ENCODE measurements at regions not wholly inside any gene's neighbourhood (a gene's known extent, or its start where the extent isn't known, plus 50 kb on each side); places are given as distances from the start of the nearest gene placed in this dataset.

DNA sequence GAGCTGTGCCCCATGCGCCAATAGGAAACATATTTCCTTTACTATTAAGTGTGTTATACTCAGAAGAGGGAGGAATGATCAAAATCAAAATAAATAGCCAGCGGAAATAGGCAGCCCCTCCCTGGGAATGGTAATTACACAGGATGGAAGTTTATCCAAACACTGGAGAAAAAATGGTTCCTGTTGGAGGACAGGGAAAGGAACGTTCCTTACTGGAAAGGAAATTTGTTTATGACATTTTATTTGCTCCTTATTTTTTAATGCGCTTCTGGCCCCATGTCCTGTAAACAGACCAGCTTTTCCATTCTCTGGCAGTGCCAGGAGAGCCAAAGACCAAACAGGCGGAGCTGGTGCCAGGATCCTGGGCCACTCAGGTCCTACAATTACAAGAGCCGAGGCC is 273.7 kb downstream of the SOX9 start:
- no peak for DNase-seq

DNA sequence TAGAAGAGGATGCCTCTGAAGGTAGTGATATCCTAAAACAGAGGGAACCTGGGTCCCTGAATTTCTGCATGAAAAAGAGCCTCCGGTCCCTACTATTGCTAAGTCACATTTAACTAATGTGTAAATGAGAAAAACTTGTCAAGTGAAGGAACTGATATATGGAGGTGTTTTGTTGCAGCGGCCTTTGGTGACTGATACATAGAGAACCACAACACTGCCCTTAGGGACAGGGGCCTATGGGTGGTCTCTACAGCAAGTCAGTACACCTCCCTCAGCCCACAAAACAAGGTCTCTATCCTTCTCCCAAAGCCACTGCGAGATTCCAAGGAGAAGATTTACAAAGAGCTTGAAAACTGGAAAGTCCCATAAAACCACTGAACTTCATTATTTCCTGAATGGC is 275.3 kb downstream of the SOX9 start:
- no peak for DNase-seq

DNA sequence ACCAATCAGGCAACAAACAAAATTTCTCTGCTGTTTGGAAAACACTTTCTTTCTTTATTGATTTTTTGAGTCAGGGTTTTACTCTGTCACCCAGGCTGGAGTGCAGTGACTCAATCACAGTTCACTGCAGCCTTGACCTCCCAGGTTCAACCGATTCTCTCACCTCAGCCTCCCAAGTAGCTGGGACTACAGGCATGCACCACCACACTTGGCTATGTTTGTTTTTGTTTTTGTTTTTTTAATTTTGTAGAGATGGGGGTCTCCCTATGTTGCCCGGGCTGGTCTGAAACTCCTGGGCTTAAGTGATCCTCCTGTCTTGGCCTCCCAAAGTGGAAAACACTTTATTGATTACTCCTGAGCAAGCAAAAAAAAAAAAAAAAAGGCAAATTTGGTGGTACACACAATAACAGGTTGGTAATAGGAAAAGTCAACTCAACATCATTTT is 276.4 kb downstream of the SOX9 start:
- no peak for DNase-seq

DNA sequence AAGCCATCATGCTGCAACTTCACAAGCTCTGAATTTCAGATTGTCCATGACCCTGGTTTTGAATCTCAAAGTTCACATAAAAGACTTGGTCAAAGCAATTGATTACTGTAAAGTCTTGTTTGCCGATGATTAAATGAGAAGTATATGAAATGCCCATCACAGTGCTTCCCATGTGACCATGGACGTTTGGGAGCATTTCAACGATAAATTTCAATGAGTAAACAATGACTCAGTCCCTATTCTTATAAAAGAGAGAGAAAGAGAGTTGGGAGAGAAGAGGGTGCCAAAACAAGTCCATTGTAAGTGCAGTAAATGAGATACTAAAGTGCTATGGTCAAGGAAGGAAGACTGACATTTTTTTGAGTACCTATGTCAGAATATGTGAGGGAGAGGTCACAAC is 276.9 kb downstream of the SOX9 start:
- no peak for DNase-seq

DNA sequence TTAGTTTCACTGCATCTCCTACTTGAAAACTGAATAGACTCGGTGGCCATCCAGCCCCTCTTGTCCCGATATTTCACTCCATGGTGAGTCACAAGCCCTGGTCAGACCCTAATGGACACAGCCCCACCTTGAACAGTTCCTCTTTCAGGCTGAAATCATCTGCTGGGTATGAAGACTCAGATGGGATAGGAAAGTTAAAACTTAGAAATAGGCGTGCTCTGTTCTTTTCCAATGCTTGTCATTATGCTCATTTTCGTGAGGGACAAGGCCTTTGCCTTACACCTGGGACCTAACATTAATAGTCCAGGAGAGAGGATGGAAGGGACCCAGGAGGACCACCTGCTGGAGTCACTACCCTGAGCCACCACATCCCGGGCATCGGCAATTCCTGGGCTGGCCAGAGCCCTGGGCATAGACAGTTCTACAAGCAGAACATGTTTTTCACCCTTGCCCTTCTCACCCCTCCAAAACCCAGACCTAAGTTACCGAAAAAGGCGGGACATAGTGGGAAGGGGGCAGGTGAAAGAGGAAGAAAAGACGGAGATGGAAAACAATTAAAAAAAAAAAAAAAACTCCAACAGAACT is 278.3 kb downstream of the SOX9 start:
- no peak for DNase-seq

DNA sequence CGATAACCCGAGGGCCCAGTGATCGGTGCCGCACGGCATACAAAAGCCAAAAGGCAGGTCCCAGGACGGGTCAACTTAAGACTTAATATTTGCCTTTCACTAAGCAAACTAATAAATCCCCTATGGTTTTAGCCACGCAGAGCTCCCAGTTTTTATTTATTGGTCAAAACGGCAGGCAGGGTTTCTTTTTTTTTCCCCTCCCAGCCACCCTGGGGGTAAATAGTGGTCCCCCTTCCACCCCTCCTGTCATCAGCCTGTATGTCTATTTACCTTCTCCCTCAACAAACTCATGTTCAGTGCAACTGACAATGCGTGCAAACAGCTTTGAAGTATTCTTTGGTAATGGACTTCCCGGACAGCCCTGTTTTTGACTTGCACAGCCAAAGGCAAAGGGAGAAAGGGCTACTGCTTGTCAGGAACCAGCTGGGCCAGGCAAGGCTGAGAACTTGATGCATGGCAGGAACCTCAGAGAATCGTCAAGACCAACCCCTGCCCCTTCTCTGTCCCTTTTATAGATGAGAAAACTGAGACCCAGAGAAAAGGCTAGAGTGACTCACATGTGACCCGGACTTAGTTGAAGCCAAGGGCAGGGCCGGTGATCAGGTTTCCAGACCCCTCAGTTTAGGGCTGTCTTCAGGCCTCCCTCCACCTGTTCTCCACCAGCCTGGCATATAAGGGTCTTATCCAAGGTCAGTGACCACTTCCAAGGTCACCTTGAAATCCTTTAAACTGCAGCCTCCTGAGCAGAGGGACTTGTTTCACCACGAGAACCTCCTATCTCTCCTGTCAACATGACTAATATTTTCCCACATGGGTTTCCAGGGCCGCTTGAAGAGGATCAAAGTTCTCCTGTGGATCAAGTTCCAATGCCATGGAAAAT is 279.0 kb downstream of the SOX9 start:
- DNase-seq: no peak

DNA sequence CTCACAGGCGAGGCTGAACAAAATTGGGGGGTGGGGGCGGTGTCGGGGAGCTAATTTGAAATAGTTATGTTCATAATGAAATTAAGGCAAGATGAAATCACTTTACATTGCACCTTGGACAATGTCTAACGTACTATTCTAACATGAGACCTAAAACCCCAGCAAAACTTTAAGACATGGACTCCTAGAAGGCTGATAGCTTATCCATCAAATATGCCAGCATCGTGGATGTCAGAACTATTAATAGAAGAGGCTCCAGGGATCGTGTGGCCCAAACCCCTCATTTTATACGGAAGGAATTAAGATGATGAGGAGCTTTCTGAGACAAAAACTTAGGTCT is 279.6 kb downstream of the SOX9 start:
- no peak for DNase-seq

DNA sequence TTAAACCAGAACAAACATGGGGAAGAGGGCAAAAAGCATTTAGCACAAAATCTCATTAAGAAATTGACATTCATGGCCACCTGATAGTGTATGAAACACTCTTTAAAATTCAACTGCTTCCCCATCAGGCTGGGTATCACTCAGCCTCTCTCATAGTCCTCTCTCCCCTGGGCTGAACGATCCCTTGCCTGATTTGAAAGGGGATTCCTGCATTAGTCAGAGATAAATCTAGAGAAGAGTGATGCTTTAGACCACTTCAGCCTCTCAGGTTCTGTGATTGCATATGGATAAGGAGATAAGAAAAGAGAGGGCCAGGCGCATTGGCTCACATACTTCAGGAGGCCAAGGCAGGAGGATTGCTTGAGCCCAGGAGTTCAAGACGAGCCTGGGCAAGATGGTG is 280.0 kb downstream of the SOX9 start:
- DNase-seq: no peak

DNA sequence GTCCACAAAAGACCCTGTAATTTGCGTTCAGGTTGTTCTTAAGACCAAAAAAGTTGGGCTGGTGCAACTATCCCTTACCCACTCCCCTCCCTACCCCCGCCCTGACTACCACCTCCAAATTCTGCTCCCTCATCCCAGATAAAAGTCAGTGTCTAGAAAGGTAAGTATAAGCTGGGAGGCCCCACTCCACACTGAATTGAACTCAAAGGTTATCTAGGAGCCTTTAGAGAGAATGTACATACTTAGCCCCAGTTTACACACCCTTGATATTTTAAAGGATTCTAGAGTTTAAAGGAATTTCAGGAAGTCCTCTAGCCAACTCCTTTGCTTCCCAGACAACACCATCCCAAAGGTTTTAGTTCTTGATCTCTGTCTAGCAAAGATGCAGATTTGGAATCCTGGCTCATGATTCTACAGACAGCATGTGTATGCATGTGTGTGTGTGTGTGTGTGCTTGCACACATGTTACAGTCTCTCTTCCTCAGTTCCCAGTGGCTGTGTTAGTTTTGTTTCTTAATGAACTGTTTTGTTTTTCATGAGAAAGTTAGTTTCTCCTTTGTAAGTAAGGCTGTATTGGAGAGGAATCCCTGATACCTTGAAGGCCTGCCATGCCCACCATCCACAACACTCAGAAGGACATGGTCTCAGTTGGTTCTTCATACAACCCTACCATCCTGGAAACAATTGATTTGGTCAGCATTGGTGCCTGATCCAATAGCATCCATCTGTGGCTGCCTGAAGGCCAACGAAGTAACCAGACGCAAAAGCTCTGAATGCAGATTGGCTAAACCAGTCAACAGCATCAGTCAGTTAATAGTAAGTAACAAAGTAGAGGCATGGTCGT is 281.3 kb downstream of the SOX9 start:
- no peak for DNase-seq

DNA sequence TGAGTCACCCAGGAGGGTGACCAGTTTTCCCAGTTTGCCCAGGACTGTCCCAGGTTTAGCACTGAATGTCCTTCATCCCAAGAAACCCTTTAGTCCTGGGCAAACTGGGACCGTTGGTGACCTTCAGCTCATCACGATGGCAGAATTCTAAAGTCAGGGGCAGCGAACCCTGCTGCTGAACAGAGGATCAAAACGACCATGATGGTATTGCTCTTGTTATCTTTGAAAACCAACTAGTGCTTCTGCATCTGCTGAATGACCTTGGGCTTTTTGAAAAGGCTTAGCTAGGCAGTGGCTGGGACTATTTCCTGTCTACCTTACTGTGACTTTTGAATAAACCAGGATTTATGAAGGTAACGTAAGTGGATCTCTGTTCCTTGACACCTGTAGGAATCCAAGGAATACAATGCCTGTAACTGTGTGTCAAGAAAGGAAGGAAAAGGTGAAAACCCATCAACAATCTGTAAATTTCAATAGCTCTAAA is 281.9 kb downstream of the SOX9 start:
- no peak for DNase-seq

DNA sequence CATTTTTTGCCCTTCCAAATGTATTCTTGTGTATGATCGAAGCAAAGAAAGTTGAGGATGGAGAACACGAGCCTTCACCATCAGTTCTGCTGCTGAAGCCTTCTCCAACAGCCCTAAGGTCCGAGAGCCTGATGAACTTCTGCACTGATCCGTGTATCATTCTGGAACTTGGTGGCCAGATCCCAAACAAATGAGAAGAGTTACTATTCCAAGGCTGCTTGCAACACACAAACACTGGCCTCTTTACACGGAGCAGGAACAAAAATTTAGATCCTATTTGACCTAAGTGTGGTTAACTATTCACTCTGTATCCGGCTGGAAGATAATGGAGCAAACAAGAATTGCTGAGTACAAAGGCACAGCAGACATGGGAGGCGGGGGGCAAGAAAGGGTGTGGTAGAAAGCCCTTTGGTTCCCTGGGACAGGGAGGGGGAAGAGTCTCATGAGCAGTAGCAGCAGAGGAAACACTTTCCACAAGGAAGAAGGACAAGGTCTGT is 282.9 kb downstream of the SOX9 start:
- no peak for DNase-seq

DNA sequence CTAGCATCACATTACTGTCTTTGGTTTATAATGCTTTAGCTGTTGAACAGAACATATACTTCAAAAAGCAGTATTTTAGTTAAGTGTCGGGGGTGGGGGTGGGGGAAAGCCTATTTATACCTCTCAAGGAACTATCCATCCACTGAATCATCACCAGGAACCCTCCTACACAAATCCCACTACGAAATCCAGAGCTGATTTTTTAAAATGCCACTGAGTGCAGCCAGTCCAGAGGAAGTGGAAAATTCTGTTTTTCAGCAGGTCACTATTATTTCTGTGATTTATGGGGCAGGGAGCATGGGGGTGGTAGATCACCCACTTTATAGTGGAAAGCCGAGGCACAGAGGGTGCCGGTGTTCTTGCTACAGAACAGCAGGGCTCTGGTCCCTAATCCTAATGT is 284.1 kb downstream of the SOX9 start:
- no peak for DNase-seq

DNA sequence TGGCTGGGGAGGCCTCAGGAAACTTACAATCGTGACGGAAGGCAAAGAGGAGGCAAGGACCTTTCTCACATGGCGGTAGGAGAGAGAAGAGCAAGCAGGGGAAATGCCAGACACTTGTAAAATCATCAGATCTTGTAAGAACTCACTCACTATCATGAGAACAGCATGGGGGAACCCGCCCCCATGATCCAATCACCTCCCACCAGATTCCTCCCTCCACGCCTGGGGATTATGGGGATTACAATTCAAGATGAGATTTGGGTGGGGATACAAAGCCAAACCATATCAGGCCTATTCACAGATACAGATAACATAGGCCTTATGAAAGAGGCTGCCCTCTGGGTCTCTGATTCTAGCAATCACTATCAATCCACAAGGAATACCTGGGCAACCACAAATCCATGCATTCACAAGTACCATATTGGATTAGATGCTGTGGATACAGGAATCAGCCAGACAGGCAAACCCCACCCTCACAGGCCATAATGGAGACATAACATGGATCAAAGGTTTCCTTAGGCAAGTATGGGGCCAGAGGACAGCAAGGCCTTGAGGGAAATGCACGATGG is 284.9 kb downstream of the SOX9 start:
- DNase-seq: no peak

DNA sequence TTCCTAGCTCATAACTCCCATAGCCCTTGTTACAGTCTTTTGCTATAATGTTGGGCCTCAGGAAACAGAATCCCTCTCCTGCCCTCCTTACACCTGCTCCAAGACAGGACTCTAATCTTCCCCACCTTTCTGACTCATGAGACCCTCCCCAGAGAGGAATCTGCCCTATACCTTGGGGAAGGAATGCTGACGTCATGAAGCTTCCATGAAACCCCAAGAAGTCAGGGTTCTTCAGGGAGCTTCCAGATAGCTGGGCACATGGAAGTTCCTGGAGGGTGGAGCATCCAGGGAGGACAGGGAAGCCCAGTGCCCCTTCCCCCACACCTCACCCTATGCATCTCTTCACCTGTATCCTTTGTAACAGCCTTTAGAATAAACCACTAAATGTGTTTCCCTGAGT is 285.7 kb downstream of the SOX9 start:
- DNase-seq: no peak

DNA sequence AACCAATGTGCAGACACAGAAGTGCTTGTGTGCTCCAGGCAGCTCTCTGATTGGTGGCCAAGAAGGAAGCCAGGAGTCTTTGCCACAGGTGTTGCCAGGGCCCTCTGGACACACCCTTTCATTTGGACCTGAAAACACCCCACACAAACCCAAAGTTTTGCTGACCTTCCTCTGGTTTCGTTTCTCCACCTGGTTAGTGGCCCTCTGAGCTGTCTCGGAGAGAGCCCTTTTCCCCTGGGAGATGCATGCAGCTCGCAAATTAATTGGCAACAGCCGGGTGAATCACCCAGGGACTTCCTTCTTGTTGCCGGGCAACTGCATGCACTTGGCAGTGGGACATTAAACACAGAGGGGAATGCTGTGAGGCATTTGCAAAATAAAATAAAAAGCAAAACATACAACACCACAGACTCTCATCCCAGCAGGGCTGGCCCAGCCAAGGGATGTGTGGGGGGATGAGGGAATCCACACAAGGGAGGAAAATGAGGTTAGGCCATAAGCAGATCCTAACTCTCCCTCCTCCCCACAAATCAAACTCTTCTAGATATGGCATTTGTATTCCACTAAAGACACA is 286.6 kb downstream of the SOX9 start:
- DNase-seq: no peak

DNA sequence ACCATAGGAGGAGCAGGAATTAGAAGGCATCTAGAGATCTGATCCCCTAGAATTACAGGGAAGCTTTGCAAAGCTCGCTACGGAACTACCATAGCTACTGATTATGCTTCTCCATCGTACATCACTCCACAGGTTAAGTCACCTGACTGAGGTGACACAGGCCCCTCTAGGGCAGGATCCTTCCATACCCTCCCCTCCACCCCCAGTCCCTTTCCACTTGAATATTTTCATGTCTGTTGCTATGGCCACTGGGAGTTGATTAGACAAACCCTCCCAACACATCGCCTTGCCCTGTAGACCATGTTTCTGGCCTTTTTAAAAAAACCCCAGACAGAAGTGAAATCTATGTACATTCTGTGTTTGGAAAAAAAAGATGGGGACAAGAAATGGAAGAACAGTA is 287.1 kb downstream of the SOX9 start:
- no peak for DNase-seq

DNA sequence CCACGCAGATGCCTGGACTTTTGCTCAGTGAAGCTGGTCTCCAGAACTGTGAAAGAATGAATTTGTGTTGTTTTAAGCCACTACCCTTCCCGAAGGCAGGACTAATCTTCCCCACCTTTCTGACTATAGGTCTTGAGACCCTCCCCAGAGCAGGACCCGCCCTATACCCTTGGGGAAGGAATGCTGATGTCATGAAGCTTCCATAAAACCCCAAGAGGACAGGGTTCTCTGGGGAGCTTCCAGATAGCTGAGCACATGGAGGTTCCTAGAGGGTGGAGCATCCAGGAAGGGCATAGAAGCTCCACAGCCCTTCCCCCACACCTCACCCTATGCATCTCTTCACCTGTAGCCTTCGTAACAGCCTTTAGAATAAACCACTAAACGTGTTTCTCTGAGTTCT is 287.8 kb downstream of the SOX9 start:
- DNase-seq: no peak

DNA sequence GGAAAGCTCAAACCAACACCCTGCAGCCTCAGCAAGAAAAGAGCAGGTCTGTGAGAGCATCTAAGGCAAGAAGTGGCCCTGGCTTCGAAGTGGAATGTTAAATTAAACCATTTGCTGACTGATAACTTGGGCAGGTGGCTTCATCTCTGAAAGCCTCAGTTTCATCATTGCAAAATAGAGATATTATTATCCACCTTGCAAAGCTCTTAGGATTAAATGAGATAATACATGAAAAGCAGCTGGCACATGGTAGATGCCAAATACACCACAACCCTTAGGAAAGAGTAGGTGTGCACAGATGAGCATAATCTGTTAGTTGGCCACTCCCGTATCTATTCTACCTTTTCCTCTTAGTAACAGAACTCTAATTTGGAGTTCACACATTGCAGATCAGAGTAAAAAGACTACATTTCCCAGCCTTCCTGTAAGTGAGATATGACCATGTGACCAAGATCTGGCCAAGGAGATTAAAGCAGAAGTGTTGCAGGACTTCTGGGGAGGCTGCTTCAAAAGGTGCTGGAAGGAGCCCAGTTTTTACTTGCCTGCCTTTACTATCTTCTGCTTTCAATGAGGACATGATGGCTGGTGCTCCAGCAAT is 288.7 kb downstream of the SOX9 start:
- DNase-seq: no peak

DNA sequence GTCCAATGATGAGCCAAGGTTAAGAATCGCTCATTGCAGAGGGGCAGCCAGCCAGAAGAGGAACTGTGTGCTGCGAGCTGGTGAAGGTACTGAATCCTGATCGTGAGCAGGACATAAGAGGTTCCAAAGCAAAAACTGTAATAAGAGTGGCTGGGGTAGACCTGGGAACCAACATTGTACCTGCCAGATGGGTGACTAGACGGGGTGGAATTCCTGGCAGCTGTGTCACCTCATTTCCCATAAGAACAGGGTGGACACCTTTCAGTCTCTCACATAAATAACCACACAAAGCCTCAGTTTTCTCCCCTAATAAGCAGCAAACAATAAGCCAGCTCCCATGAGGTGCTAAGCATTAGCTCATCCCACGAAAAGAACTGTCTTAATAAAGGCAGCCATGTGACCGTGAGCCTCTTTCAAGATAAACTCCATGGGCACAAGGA is 290.3 kb downstream of the SOX9 start:
- no peak for DNase-seq

DNA sequence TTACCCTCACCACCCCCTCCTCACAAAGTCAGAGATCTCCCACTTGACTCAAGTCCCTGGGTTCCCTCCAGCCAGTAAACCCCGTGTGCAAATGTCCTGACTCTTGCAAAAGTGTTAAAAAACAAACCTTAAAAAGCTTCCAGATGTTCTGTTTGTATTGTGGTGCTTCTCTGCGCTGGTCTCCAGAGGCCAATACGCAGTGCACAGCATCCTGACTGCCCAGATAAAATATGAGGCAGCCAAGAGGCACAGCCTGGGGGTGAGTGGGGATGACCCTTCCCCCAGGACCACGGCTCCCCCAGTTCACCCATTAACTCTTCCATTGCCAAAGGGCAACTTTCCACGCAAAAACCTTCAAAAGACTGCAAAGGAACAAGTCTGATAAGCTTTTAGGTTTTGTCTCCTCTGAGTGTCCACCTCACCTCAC is 291.8 kb downstream of the SOX9 start:
- no peak for DNase-seq

DNA sequence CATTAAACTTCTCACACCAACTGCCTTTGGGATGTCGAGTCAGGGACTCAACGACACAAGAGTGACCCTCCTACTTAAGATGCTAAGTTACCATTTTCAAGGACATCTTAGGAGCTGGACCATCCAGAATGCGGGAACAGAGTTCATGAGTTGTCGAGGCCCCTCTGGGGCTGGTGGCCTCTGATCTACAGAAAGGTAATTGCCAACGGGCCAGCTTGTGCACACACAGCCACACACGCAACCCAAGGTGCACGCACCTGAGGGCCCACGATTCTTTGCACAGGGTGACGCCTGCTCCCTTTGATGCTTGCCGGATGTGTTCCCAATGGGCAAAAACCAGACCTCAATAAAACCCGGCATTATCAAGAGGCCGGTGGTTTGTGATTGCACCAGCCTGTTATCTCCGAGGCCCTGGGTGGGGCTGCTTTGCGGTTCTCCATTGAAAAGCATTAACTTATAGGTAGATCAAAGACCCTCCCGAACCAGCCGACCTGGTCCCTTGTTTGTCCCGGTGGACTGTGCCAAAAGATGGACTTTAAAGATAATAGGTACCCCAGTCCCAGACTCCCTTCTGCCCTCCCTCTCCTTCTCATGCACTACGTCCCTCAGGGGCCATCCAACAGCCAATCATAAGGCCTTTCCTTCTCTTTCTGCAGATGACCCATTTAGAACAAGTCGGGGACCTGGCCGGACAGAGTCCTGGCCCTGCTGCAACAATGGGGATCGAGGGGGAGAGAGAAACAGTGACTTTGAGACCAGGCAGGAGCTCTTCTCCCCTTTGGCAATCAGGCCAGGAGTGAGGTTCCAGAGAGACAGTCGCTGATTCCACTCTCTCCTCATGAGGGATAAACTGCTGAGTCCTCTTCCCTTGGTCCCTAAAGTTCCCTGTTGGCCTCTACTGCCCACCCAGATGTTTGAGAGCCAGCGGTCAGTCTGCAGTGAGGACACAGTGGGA is 292.5 kb downstream of the SOX9 start:
- DNase-seq: no peak
